ENCODE measurements at regions not wholly inside any gene's neighbourhood (a gene's known extent, or its start where the extent isn't known, plus 50 kb on each side); places are given as distances from the start of the nearest gene placed in this dataset.
"Not testable (repeated sequence)": the region's sequence is repeated elsewhere in the genome, so short reads cannot be mapped to it uniquely, and the experiment has no call there.

DNA sequence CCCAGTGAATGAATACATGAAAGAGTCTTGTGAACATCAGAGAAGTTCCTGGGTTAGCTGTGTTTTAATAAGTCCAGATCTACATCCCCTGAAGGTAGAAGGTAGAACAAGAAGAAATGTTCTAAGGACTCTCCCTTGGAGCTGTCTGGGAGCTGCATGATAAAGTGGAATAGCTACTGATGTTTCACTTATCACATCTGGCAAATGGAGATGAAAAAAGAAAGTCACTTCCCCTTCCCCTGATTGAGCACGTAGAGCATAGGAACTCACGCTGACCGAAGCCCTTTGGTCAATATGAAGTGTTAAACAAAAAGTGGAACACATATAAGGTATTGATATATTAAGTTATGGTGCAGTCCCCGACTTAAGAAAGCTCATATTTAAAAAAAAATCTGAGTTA lies 53.2 kb upstream of the PARP1 start:
- DNase-seq: no peak

DNA sequence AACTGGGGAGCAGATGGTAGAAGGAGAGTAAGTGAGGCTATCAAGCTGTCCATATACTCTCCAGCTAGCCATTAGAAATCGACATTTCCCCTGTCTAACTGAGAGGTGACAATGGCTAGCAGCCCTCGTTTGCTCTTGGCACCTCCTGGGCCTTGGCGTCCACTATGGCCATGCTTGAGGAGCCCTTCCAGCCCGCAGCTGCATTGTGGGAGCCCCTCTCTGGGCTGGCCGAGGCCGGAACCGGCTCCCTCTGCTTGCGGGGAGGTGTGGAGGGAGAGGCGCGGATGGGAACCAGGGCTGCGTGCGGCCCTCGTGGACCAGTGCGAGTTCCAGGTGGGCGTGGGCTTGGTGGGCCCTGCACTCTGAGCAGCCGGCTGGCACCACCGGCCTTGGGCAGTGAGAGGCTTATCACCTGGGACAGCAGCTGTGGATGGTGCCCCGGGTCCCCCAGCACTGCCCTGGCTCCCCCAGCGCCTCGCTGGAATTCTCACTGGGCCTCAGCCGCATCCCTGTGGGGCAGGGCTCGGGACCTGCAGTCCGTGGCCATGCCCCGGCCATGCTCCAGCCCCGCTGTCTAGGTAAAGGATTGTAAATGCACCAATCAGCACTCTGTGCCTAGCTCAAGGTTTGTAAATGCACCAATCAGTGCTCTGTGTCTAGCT lies 56.2 kb upstream of the PARP1 start:
- DNase-seq: no peak

DNA sequence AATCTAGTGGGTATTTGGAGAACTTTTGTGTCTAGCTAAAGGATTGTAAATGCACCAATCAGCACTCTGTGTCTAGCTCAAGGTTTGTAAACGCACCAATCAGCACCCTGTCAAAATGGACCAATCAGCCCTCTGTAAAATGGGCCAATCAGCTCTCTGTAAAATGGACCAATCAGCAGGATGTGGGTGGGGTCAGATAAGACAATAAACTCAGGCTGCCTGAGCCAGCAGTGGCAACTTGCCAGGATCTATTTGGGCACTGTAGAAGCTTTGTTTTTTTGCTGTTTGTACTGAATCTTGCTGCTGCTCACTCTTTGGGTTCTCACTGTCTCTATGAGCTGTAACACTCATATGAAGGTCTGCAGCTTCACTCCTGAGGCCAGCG lies 56.7 kb upstream of the PARP1 start:
- not testable (repeated sequence) for DNase-seq

DNA sequence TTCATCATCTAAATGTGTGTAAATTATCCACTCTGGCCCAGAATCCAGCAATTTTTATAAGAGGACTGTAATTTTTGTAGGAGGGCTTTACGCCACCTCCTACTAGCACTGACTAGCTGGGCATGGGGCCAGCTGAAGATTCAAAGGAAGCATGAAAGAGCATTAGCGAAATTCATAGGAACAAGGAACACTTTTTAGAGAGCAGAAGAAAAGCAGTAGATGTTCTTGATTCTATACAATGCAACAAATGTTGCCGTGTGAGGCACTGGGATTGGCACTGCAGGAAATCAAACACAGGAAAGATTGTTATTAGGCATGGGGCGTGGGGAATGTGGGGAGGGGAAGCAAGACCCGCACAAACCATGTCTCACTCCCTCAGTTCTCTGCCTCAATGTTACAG lies 58.4 kb upstream of the PARP1 start:
- DNase-seq: peak; percentile 23

DNA sequence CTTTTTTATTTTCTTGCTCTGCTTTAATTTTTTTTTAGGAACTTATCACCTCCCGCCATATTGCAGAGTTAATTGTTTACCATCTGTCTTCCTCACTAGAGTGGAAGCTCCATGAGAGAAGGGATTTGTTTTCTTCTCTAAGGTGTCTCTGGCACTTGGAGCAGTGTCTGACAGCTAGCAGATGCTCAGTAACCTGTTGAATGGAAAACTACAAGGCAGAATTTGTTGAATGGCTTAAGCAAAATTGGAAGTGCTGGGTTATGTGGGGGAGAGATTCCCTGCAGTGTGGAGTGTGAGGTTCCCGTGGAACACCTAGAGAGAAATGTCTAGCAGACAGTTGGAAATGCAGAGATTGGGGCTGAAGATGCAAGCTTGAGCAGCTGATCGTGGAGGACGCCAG lies 59.5 kb upstream of the PARP1 start:
- DNase-seq: no peak

DNA sequence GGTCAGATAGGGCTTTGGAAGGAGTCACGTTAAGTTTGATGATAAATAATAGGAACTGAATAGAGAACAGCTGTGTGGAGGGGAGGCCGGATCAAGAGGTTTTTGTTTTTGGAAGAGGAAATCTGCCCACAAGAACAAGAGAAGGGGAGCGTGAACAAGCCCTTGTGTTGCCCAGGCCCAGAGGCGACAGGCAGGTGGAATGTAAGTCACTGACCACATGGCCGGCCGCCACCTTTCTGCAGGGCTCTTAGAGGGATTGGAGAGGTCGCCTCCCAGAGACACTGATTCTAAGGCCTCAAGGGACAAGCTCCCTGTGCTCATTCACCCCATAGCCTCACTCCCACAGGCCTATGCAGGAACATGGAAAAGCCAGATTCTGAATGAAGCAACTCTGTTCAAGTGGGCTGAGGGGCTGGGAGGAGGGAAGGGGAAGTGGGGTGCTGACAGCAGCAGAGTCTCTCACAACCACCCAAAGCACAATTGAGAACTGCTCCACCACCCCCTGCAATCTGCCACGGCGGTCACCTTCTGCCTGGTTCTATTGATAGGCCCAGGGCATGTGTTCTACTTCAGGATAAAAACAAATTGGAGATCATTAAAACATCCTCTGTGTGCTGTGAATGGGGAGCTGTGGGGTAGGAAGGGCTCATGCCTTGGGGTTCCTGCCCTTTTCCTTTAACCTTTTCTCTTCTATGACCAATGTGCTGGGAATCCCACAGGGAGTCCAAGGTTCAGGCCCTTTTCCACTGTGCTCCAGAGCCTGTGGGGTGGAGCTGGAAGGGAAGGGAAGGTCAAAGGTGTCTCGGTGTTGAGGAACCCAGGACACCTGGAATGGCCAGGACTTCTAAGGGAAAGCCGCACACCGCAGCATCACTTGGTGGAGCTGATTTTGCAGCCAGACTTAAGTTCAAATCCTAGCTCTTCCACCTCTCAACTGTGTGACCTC lies 63.3 kb upstream of the PARP1 start:
- DNase-seq: no peak

DNA sequence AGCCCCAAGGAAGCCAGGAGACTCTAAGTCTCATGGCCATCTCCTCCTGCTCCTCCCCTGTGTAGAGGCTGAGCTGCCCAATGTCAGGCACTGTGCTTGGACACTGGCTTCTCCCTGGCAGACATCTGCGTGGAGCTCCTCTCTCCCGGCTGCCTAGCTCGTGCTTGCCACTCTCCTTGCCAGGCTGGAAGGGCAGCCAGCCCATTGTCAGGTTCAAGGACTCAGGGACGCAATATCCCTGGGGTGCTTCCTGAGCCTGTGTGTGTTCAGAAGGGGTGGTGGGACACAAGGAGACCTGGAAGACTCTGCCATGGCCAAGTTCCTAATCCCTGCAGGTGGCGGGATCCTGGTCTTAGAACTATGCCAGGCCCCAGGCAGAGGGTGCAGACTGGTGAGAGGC lies 65.4 kb upstream of the PARP1 start:
- DNase-seq: no peak

DNA sequence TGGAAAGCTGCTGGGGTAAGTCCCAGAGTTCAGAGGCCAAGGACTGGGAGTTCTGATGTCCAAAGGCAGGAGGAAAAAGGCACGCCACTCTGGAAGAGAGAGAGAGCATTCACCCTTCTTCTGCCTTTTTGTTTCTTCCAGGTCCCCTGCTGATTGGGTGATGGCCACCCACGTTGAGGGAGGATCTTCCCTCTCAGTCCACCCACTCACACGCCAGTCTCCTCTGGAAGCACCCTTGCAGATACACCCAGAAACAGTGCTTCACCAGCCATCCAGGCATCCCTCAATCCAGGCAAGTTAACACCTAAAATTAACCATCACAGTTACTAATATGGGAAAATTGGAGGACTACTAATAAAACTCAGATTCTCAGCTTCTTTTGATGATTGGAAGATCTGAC lies 66.1 kb upstream of the PARP1 start:
- no peak for DNase-seq

DNA sequence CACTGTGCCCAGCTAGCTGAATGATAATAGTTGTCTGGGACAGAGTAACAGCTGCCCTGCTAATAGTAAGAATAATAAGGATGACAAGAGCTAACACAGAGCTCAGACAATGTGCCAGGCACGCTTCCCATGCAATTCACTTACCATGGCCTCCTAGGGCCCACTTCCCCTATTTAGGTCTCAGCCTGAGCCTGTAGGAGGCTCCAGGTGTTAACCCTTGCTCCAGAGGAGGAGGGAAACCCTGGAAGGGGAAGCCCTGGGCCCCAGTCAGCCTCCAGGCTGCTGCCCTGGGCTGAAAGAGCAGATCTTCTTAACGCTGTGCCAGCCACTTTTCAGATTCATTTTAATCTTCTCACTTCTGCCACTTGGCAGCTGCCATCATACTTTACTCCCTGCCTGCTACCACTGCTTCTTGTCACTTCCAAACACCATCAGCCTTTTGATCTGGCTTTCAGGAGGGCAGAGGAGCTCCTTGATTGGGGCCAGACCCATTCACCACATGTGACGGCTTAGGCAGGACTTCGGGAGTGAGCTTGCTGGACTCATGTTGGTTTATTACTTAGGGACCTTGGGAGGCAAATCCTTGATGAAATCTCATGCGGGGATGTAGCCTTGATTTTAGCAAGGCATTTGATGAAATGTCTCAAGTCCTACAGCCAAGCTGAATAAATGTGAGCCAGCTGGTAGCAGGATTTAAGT lies 66.7 kb upstream of the PARP1 start:
- DNase-seq: no peak

DNA sequence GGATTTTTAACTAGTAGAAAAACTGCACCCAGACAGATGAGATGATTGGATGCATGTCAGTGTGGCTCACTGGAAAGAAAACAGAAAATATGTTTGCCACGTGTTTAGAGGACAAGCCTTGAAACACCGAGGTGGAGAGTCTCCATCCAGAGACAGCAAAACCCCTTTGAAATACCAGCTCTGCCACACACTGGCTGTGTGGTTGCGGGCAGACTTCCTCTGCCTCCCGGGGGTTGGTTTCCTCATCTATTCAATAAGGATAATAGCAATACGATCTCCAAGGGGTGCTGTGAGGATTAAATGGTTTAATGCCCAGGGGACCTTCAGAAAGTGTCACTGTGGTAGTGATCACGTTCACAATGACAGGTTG lies 67.2 kb upstream of the PARP1 start:
- DNase-seq: no peak

DNA sequence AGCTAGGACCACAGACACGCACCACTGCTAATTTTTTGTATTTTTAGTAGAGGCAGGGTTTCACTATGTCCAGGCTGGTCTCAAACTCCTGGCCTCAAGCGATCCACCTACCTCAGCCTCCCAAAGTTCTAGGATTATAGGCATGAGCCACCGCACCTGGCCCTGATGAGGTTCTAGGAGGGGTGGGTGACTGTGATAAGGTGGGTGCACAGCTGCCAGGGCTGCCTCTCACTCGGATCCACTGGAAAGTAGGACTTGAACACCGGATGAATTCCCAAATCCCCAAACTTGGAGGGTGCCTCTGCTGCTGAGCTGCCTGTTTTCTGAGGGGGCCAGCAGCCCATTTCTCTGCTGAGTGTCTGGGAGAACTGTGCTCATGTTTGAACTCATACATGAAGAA lies 68.2 kb upstream of the PARP1 start:
- DNase-seq: no peak

DNA sequence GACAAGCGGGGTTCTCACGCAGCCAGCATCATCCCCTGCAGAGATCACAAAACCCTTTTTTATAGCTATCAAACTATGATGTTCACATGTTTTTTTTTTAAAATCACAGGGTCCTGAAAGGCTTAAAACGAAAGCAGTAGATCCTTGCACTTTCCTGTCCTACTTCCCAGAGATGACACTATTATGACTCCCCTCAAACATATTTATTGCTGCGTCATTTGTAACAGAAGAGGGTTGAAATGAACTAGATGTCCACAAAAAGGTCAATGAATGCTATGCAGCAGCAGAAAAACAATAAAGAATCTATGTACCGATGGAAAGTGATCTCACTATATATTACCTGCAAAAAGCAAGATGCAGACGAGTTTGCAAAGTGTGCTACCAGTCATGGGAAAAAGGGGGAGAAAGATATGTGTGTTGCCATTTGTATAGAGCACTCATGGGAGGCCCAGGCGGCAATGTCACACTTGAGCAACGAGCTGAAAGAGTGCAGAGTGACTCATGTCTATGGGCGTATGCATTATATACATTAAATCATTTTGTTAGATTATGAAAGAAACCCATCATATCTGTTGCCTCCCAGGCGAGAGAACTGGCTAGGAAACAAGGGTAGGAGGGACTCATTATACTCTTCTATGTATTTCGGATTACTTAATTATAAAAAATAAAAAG lies 68.9 kb upstream of the PARP1 start:
- DNase-seq: no peak

DNA sequence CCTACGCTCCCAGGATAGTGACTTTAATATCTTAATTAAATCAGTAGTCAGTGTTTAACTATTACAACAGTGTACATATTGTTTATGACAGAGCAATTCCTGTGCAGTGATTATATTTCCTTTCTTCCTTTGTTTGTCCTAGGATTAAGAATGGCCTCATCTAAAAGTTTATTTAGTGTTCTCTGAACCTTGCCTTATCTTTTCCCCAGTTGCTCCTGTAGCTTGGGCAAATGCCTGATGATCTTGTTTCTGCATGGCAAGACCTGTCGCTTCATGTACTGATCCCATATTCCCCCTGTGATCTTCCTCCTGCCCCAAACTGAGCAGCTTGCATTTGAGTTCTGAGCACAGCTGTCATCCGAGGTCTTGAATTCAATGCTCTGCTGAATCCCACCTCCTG lies 69.1 kb upstream of the STUM start:
- DNase-seq: no peak

DNA sequence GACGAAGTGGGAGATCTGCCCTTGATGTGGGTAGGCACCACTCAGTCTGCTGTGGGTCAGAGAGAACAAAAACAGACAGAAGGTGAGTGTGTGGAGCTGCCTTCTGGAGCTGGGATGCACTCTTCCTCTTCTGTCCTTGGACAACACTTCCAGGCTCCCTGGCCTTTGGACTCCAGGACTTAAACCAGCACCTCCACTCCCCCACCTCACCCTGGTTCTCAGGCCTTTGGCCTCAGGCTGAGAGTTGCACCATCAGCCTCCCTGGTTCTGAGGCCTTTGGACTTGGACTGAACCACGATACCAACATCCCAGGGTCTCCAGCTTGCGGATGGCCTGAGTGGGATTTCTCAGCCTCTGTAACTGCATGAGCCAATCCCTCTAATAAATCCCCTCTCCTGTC lies 68.1 kb upstream of the STUM start:
- DNase-seq: no peak

DNA sequence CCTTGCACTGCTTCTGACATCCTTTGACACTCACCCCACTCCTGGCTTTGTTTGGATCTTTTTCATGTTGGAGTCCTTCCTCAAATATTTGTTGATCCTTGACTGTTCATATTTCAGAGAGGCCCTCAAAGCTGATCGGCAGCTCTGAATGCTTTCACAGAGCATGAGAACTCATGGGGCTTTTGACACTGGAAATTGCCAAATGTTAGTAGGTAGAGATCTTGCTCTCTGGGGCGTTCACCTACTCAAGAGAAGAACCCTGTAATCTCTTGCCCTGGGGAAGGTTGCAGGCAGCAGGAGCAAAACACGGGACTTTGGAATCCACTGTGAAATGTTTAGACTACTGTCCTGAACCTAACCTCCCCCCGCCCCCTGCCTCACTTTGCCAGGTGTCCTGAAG lies 67.4 kb upstream of the STUM start:
- DNase-seq: no peak

DNA sequence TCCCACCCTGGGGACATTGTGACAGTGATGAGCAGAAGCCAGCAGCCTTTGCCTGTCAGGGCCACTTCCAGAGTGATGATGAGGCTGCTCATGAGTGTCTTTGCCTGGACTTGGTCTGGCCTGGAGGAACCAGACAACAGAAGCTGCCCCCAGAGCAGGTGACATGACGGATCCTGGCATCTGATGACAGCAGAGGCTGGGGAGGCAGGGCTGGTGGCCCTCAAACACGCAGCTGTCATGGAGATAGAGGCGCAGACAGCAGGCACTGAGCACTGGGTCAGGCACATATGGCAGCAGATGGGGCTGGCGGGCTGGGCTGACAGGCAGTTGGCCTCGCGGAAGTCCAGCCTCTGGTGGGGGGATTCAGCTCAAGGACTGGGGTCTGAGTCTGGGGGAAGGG lies 66.4 kb upstream of the STUM start:
- DNase-seq: no peak

DNA sequence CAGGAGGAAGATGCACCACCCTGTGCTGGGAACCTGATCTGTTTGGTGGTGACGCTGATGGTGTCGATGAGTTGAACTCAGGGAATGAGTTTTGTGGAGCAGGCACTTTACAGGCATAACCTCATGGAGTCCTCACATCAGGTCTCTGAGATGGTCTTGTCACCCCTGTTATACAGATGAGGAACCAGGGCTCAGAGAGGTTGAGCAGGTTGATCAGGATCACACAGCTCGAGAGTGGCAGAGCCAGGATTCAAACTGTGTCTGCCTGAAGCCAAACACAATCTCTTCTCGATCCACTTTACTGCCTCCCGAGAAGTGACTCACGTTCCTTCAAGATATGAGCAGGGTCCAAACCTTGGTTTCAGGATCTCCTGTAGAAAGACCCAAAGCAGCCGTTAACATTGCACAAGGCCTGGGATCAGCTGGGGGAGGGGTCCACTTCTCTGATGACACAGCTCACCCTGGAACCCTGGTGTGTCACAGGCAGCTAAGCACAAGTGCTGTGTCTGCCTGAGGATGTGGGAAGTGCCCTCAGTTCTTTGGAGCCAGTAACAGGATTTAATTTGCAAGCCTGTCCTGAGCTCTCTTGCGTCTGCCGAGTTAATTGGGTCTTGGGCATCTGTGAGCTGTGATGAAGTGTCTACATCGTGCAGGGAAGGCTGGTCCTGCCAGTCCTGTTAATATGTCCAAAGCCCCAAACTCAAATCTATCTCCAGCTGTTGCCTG lies 65.4 kb upstream of the STUM start:
- DNase-seq: no peak

DNA sequence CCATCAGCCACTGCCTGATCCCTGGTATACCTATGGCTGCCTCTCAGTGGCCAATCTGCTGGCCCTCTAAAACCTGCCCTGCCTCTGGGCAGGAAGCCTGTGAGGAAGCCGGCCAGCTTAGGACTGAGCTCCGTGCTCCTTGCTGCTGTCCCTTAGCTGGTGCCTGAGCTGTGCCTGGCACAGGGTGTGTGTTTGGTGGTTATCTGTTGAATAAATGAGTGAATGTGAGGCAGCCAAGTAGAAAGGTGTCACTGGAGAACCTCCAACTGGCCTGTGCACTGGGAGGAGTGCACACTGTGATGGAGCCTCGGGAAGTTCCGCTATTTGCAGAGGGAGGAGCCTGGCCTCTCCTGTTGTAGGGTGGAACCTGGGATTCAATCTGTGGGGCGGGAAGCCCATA lies 63.4 kb upstream of the STUM start:
- DNase-seq: no peak

DNA sequence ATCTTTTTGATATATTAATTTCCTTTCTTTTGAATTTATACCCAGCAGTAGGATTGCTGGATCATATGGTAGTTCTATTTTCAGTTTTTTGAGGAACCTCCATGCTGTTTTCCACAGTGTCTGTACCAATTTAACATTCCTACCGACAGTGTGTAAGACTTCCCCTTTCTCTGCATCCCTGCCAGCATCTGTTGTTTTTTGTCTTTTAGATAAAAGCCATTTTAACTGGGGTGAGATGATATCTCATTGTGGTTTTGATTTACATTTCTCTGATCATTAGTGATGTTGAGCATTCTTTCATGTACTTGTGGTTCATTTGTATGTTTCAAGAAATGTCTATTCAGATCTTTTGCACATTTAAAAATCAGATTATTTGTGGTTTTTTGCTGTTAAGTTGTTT lies 62.4 kb upstream of the STUM start:
- no peak for DNase-seq

DNA sequence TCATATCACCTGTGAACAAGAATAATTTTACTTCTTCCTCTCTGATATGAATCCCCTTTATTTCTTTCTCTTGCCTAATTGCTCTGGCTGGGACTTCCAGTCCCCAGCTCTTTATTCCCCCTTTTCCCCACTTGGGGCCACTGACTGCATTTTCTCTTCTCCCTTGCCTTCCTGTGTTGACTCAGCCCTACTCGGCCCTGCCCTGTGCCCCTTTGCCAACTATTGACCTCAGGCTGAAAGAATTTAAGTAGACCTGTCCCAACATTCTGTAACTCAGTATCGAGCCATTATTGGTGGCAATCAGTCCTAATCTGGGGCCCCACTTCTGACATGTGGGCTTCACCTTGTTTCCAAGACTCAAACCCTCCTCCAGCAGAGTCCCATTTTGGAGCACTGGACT lies 60.6 kb upstream of the STUM start:
- DNase-seq: no peak

DNA sequence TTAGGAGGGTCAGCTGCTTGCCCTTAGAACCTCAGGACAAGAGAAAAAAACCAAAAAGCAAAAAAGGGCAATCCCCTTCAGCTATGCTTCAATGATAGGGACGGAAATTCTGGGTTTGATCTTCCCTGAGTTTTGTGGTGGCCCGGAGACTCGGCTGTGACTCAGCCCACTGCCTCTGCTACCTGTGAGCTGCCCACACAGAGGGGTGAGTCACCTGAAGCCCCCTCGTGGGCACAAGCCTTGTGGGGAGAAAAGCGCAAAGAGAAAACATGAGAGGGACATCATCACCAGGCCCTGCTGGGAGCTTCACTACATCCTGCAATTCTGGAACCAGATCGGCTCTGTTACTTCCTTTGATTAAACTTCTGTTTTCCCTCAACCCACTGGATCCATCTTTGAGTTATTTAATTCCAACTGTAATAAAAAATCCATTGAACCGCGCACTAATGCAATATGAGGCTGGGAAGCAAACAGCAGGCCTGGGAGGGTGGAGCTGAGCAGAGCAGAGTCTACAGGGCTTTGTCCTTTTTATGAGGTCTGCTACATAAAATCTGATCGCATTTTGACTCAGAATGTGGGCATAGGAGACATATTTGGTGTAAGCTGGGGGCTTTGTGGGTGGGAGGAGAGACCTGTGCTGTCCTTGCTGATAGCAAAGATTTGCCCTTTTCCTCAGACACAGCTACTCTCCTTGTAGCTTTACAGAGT lies 58.7 kb upstream of the STUM start:
- no peak for DNase-seq

DNA sequence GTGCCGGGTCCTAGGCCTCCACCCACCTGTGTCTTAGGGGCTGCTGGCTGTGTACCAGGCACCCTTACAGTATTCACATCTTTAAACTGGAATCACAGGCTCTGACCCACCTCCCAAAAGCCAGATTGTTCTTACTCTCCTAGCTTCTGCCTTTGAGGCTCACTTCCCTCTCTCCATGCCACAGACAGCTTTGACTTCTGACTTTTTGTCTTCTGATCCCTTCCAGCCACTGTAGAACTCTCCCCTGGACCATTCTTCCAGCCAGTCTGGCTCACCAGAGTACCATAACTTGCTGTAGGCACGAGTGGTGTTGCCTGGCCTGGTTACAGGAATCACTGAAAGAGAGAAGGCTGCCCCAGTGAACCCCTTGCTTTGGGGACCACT lies 58.1 kb upstream of the STUM start:
- no peak for DNase-seq
